Activated B cell treated with CpG ODN at 0.5 μM for 24 hours (primary cell): ENCODE measurements at regions not wholly inside any gene's neighbourhood (a gene's known extent, or its start where the extent isn't known, plus 50 kb on each side); places are given as distances from the start of the nearest gene placed in this dataset.
"Not testable (repeated sequence)": the region's sequence is repeated elsewhere in the genome, so short reads cannot be mapped to it uniquely, and the experiment has no call there.

ENCODE experiments used
- ATAC-seq: fragments of 200-7000 bp; cut with Tn5 transposase; one replicate; pipeline ENCODE4 v1.10.0; 2021; ENCODE audit warnings: low read depth, mild to moderate bottlenecking, moderate library complexity
- CTCF ChIA-PET: fragments of 350-600 bp; sonication (Branson Sonifier 250); formaldehyde crosslinking; loops from one replicate; lab custom pipeline; 2021; ENCODE audit warnings: antibody characterized with exemption; lab: Charles Lee
- POLR2A ChIA-PET: fragments of 350-600 bp; sonication (Branson Sonifier 250); formaldehyde crosslinking; loops from one replicate; lab custom pipeline; 2021; ENCODE audit warnings: antibody characterized with exemption; lab: Charles Lee
- DNase-seq: peaks from one replicate; pipeline ENCODE4 v3.0.0; 2022
- H3K27ac Mint-ChIP-seq: one replicate; pipeline ENCODE4 v1.8.0; 2020; ENCODE audit warnings: mixed read lengths
- H3K27me3 Mint-ChIP-seq: one replicate; pipeline ENCODE4 v1.8.0; 2021; ENCODE audit warnings: mixed read lengths
- H3K36me3 Mint-ChIP-seq: one replicate; pipeline ENCODE4 v1.8.0; 2021; ENCODE audit warnings: low read depth, mixed read lengths
- H3K4me1 Mint-ChIP-seq: one replicate; pipeline ENCODE4 v1.8.0; 2021; ENCODE audit warnings: mixed read lengths
- H3K4me3 Mint-ChIP-seq: one replicate; pipeline ENCODE4 v1.8.0; 2020; ENCODE audit warnings: mild to moderate bottlenecking, mixed read lengths
- H3K9me3 Mint-ChIP-seq: one replicate; pipeline ENCODE4 v1.8.0; 2020; ENCODE audit warnings: mixed read lengths
- CTCF ChIP-seq: fragments of 200-600 bp; IDR thresholded peaks from one replicate; pipeline ENCODE4 v1.8.0; 2022; ENCODE audit warnings: antibody characterized with exemption, mild to moderate bottlenecking
- intact Hi-C: fragments of 100-400 bp; cut with micrococcal nuclease; formaldehyde crosslinking; loops from one replicate; pipeline ENCODE4 v1.15.1; 2024

DNA sequence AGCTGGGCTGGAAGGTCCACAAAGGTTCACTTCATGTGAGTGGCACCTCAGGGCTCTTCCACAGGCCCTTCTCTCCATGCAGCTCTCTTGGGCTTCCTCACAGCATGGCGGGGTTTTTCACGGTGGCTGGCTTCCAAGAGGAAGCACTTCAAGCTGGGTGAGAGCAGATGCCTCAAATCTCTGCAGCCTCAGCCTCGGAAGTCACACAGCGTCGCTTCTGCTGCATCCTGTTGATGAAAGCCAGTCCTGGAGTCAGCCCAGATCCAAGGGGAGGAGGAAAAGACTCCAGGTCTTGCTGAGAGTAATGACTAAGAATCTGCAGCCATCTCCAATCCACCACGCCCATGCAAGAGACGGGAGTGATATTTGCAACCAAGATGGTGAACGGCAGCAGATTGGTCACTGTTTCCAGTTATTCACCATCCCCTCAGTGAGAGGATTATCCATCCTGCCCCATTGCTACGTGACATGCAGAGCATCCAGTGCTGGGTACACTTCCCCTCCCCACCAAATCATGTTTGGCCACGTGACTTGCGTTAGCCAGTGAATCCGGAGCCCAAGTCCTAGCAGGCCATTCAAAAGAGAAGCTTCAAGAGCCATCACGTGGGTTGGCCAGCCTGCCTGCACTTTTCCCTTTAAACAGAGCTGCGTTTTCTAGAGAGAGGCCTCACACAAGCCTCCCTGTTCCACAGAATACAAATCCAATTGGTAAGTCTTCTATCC is 173.9 kb downstream of the C9orf50 start:
- Mint-ChIP-seq H3K36me3 (no peaks in the 10 kb centered on the region), H3K27me3 (peaks cover 22% of the 10 kb centered on the region), H3K4me1 (no peaks in the 10 kb centered on the region), H3K9me3 (peaks cover 2% of the 10 kb centered on the region), H3K4me3 (no peak overlapping the region), H3K27ac (no peak overlapping the region)
- intact Hi-C loops = no loop called here
- ATAC-seq (no peak), DNase-seq (no peak)
- POLR2A ChIA-PET = interaction anchor here (1.3 kb wide), 1 partner anchor 9 kb away, joined by 4 read pairs; no protein-coding TSS in a partner anchor
- no peak for TF ChIP-seq CTCF
- CTCF ChIA-PET = no interaction called here

GRCh38 chr9:129445794-129446306 is 175.1 kb downstream of the C9orf50 start:
- ATAC-seq (no peak), DNase-seq (no peak)
- H3K9me3 Mint-ChIP-seq = peaks cover 2% of the 10 kb centered on the region
- ChIA-PET CTCF (no interaction called here), POLR2A (interaction anchor here (1.3 kb wide), 1 partner anchor 10 kb away, joined by 4 read pairs; no protein-coding TSS in a partner anchor)
- intact Hi-C loops = no loop called here
- H3K4me3 Mint-ChIP-seq = no peak overlapping the region
- peaks cover 28% of the 10 kb centered on the region for H3K27me3 Mint-ChIP-seq
- TF ChIP-seq CTCF = no peak
- H3K27ac Mint-ChIP-seq = no peak overlapping the region
- H3K4me1 Mint-ChIP-seq = peaks cover under 1% of the 10 kb centered on the region
- H3K36me3 Mint-ChIP-seq = no peaks in the 10 kb centered on the region

DNA sequence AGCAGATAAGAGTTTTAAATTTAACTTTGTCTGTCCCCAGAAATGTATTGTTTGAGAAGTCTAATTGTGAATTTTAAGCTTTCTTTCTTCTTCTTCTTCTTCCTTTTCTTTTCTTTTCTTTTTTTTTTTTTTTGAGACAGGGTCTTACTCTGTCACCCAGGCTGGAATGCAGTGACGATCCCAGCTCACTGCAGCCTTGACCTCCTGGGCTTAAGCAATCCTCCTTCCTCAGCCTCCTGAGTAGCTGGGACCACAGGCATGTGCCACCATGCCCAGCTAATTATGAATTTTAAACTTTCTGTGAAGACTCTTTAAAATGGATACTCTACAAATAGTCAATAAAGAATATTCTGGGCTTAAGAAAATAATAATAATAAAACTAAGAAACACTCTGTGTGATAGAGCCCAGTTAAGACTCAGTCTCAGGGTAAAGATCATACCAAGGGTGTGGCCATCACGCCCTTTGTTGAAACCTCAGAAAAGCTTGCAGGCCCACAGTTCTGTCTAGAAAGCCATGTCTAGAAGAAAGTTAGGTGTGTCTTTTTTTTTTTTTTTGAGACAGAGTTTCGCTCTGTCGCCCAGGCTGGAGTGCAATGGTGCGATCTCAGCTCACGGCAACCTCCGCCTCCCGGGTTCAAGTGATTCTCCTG is 177.3 kb downstream of the C9orf50 start:
- ATAC-seq, intact Hi-C loops, POLR2A ChIA-PET, CTCF ChIA-PET, DNase-seq, H3K4me3 Mint-ChIP-seq, H3K36me3 Mint-ChIP-seq, H3K4me1 Mint-ChIP-seq, H3K9me3 Mint-ChIP-seq, H3K27ac Mint-ChIP-seq: not testable (repeated sequence)
- H3K27me3 Mint-ChIP-seq = peaks cover 41% of the 10 kb centered on the region

- no peak for DNase-seq
- intact Hi-C loops = no loop called here
- no peaks in the 10 kb centered on the region for H3K36me3 Mint-ChIP-seq
- ChIA-PET CTCF (no interaction called here), POLR2A (interaction anchor here (0.7 kb wide), 1 partner anchor 54 kb away, joined by 5 read pairs; no protein-coding TSS in a partner anchor)
- no peak for ATAC-seq
- no peak overlapping the region for H3K4me3 Mint-ChIP-seq
- H3K9me3 Mint-ChIP-seq = peaks cover 4% of the 10 kb centered on the region
- peaks cover 48% of the 10 kb centered on the region for H3K27me3 Mint-ChIP-seq
- H3K27ac Mint-ChIP-seq = no peak overlapping the region
- TF ChIP-seq CTCF = no peak
- peaks cover 11% of the 10 kb centered on the region for H3K4me1 Mint-ChIP-seq
Measured at GRCh38 chr9:129442803-129443511, 177.9 kb downstream of the C9orf50 start.

GRCh38 chr9:129441852-129442251 is 179.0 kb downstream of the C9orf50 start:
- H3K27me3 Mint-ChIP-seq = peaks cover 56% of the 10 kb centered on the region
- ChIA-PET POLR2A (no interaction called here), CTCF (interaction anchor here (0.7 kb wide), 1 partner anchor 258 kb away, joined by 3 read pairs; no protein-coding TSS in a partner anchor)
- H3K4me3 Mint-ChIP-seq = no peak overlapping the region
- intact Hi-C loops = no loop called here
- DNase-seq (no peak), ATAC-seq (no peak)
- H3K4me1 Mint-ChIP-seq = peaks cover 18% of the 10 kb centered on the region
- no peaks in the 10 kb centered on the region for H3K36me3 Mint-ChIP-seq
- no peak for TF ChIP-seq CTCF
- H3K9me3 Mint-ChIP-seq = peaks cover 4% of the 10 kb centered on the region
- H3K27ac Mint-ChIP-seq = no peak overlapping the region
